Endothelial cell of umbilical vein (primary cell): ENCODE measurements at regions not wholly inside any gene's neighbourhood (a gene's known extent, or its start where the extent isn't known, plus 50 kb on each side); places are given as distances from the start of the nearest gene placed in this dataset.

Experiments used
- CTCF ChIP-seq, 2 donors: IDR thresholded peaks; 1 replicate in 1 of 2; 2 replicates in 1 of 2; pipeline ENCODE4 v1.5.1; 2011; ENCODE audit warnings: low read length in 2 of 2, mild to moderate bottlenecking in 2 of 2, moderate library complexity in 2 of 2, control low read depth in 1 of 2, inconsistent platforms in 1 of 2, low read depth in 1 of 2; ENCODE audit not compliant: insufficient read depth in 1 of 2; ENCODE audit errors: extremely low read depth in 1 of 2
- EZH2 ChIP-seq: IDR thresholded peaks from 2 replicates; pipeline ENCODE4 v1.6.1; 2012; ENCODE audit warnings: borderline replicate concordance, low read depth, mild to moderate bottlenecking, moderate library complexity, low read length, inconsistent platforms; ENCODE audit not compliant: severe bottlenecking
- FOS ChIP-seq: IDR thresholded peaks from 2 replicates; pipeline ENCODE4 v1.6.1; 2011; ENCODE audit warnings: mild to moderate bottlenecking, low read length, moderate library complexity, borderline replicate concordance; ENCODE audit not compliant: insufficient read depth
- JUN ChIP-seq: IDR thresholded peaks from 2 replicates; pipeline ENCODE4 v1.6.1; 2011; ENCODE audit warnings: borderline replicate concordance, low read depth; ENCODE audit not compliant: insufficient read length, insufficient read depth
- MAX ChIP-seq: IDR thresholded peaks from 2 replicates; pipeline ENCODE4 v1.6.1; 2011; ENCODE audit not compliant: insufficient read depth, insufficient read length
- POLR2A ChIP-seq: IDR thresholded peaks from 2 replicates; pipeline ENCODE4 v1.6.1; 2012; ENCODE audit warnings: low read depth, mild to moderate bottlenecking, control low read depth, low read length
- POLR2AphosphoS5 ChIP-seq: IDR thresholded peaks from 2 replicates; pipeline ENCODE4 v1.6.1; 2012; ENCODE audit warnings: low read depth, mild to moderate bottlenecking, control low read depth, low read length, moderate library complexity; ENCODE audit not compliant: insufficient read depth

GRCh38 chr9:90099262-90099963 is 494.6 kb downstream of the GADD45G start:
- TF ChIP-seq MAX (no peak), POLR2AphosphoS5 (no peak), CTCF (IDR thresholded peaks at IDR 0.05; ENCODE audit: extremely low read depth in 1 of 2, insufficient read depth in 1 of 2, low read depth in 1 of 2, low read length in 2 of 2) (peak in 1 of 2 donors; percentile 7), POLR2A (no peak), EZH2 (no peak), JUN (no peak), FOS (no peak)
